Kidney (tissue), 13 donors: ENCODE measurements at regions not wholly inside any gene's neighbourhood (a gene's known extent, or its start where the extent isn't known, plus 50 kb on each side); places are given as distances from the start of the nearest gene placed in this dataset.

Experiments
- DNase-seq, 5 donors: peaks; one replicate each; pipeline ENCODE4 v3.0.0-alpha.2; 2013 to 2020
- FAIRE-seq: peaks from 2 replicates; lab custom pipeline; 2012; peaks lifted over from hg19 to GRCh38; lab: Jason Lieb, UNC
- H3K27ac ChIP-seq, 2 donors: one replicate each; pipeline ENCODE4 v1.7.0; 2013; ENCODE audit warnings: low read depth in 2 of 2, low read length in 2 of 2, inconsistent platforms in 1 of 2
- H3K27me3 ChIP-seq: one replicate; pipeline ENCODE4 v1.7.1; 2013; ENCODE audit warnings: low read length, inconsistent platforms; ENCODE audit not compliant: control insufficient read depth, insufficient read depth
- H3K36me3 ChIP-seq, 3 donors: one replicate each; pipeline versions ENCODE4 v1.7.0 to v1.7.1; 2013; ENCODE audit warnings: low read length in 3 of 3, control low read depth in 1 of 3, inconsistent platforms in 1 of 3; ENCODE audit not compliant: insufficient read depth in 3 of 3, control insufficient read depth in 2 of 3
- H3K4me1 ChIP-seq, 3 donors: one replicate each; pipeline versions ENCODE4 v1.7.0 to v1.7.1; 2013; ENCODE audit warnings: low read length in 3 of 3, inconsistent platforms in 1 of 3, low read depth in 1 of 3; ENCODE audit not compliant: control insufficient read depth in 2 of 3, insufficient read depth in 2 of 3
- H3K4me3 ChIP-seq, 3 donors: one replicate each; pipeline versions ENCODE4 v1.7.0 to v1.8.1; 2013; ENCODE audit warnings: low read length in 3 of 3, control low read depth in 1 of 3, inconsistent platforms in 1 of 3
- H3K9ac ChIP-seq, 3 donors: one replicate each; pipeline versions ENCODE4 v1.7.0 to v1.7.1; 2013; ENCODE audit warnings: low read length in 3 of 3, control low read depth in 1 of 3, inconsistent platforms in 1 of 3
- H3K9me3 ChIP-seq, 3 donors: one replicate each; pipeline versions ENCODE4 v1.7.0 to v1.7.1; 2013; ENCODE audit warnings: low read length in 3 of 3, control low read depth in 1 of 3, inconsistent platforms in 1 of 3; ENCODE audit not compliant: control insufficient read depth in 2 of 3, insufficient read depth in 1 of 3
- intact Hi-C: fragments of 100-400 bp; cut with DNase I; formaldehyde crosslinking; loops from one replicate; pipeline ENCODE4 v1.11.1; 2022
- TF ChIP-seq, protein P1 (sequence below): IDR thresholded peaks from 3 replicates; pipeline ENCODE4 v1.5.1; 2012; ENCODE audit warnings: mild to moderate bottlenecking, moderate library complexity, borderline replicate concordance; ENCODE audit not compliant: insufficient read depth; ENCODE audit errors: extremely low read depth
- donor health status: control.
- donor health status: control.
- donor health status: control.
- donor health status: control.
- donor health status: control.
- donor health status: DM: yes; HTN: yes; CAD: no.
- donor health status: Normal renal cell carcinoma (clear cell type).

DNA sequence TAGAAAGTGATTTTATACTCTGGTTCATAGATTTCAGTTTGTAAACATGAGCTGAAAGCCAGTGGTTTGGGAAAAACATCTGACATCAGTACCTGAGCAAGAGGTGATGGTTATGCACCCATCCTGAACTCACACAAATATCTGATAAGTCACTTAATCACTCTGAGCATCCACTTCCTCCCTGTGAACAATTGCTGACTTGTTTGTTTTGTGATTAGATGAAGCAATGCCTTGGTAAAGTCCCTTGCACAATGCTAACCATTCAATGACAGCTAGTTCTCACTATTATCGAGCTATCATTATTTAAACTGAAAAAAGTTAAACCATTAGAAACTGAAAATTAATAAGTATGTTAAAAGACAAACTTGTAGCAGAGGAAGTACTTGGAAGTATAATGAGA is 303.0 kb downstream of the PLOD2 start:
- intact Hi-C loops: no loop called here
- FAIRE-seq: no peak

DNA sequence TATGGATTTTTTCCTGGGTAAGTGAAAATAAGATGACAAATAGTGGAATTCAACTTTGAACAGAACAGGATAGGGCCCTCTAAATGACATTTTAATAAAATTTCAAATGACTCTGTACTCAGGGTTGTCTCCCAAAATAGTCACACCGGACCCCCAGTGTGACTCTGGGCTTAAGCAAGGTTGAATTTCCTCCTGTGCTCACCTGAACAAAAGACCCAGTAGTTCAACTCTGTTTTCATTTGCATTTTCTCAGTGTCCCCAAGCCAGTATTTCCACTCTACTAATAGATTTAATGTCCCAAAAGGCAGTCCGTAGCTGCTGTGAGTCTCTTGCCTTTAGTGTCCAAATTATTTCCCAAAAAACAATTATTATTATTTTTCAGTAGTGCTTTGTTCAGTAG is 296.6 kb downstream of the PLOD2 start:
- intact Hi-C loops: no loop called here

More for the DNA sequence above, 303.0 kb downstream of the PLOD2 start:
- no peaks in the 10 kb centered on the region for H3K9me3 ChIP-seq
- TF ChIP-seq, protein P1, sequence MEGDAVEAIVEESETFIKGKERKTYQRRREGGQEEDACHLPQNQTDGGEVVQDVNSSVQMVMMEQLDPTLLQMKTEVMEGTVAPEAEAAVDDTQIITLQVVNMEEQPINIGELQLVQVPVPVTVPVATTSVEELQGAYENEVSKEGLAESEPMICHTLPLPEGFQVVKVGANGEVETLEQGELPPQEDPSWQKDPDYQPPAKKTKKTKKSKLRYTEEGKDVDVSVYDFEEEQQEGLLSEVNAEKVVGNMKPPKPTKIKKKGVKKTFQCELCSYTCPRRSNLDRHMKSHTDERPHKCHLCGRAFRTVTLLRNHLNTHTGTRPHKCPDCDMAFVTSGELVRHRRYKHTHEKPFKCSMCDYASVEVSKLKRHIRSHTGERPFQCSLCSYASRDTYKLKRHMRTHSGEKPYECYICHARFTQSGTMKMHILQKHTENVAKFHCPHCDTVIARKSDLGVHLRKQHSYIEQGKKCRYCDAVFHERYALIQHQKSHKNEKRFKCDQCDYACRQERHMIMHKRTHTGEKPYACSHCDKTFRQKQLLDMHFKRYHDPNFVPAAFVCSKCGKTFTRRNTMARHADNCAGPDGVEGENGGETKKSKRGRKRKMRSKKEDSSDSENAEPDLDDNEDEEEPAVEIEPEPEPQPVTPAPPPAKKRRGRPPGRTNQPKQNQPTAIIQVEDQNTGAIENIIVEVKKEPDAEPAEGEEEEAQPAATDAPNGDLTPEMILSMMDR: no peak
- no peaks in the 10 kb centered on the region for H3K27me3 ChIP-seq
- H3K4me3 ChIP-seq: no peak overlapping the region
- no peak for DNase-seq
- H3K27ac ChIP-seq: no peak overlapping the region
- H3K9ac ChIP-seq: no peak overlapping the region
- H3K4me1 ChIP-seq: no peaks in the 10 kb centered on the region
- H3K36me3 ChIP-seq: no peaks in the 10 kb centered on the region

DNA sequence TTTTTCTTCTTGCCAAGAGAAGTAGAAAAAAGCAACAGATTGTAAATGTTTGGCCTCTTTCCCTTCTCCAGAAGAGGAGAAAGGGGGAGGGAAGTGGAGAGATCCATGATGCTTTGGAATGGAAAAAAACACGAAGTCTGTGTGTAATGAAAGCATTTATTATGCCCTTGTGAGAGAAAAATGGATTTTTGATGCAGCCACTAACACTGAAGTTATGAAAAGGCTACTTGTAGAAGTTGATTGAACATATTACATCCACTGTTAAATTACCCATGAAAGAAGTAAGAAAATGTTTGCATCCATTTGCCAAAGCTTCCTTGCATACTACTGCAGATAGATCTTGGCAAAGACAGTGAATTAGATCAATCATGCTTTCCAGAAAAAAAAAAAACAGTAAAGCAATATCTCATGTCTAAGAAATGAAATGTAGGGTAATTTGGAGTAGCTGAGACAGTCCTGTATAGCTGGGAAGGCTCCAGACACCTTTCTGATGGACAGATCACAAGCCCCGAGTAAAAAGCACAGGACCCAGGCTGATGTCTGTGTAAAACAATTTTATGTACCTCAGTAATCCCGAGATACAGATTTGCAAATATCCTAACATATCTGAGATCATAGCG is 295.5 kb downstream of the PLOD2 start:
- H3K36me3 ChIP-seq: no peaks in the 10 kb centered on the region
- no peak overlapping the region for H3K27ac ChIP-seq
- no peaks in the 10 kb centered on the region for H3K27me3 ChIP-seq
- DNase-seq: peak in 2 of 5 donors; percentile 4 to 25
- FAIRE-seq: no peak
- TF ChIP-seq, protein P1: no peak
- no peak overlapping the region for H3K4me3 ChIP-seq
- H3K9ac ChIP-seq: no peak overlapping the region
- no peaks in the 10 kb centered on the region for H3K4me1 ChIP-seq
- intact Hi-C loops: no loop called here
- H3K9me3 ChIP-seq: no peaks in the 10 kb centered on the region

More for the DNA sequence above, 296.6 kb downstream of the PLOD2 start:
- Histone ChIP-seq H3K9me3 (no peaks in the 10 kb centered on the region), H3K4me3 (no peak overlapping the region), H3K27me3 (no peaks in the 10 kb centered on the region), H3K27ac (no peak overlapping the region), H3K36me3 (no peaks in the 10 kb centered on the region), H3K4me1 (no peaks in the 10 kb centered on the region), H3K9ac (no peak overlapping the region)
- DNase-seq: no peak
- TF ChIP-seq, protein P1: no peak
- no peak for FAIRE-seq

DNA sequence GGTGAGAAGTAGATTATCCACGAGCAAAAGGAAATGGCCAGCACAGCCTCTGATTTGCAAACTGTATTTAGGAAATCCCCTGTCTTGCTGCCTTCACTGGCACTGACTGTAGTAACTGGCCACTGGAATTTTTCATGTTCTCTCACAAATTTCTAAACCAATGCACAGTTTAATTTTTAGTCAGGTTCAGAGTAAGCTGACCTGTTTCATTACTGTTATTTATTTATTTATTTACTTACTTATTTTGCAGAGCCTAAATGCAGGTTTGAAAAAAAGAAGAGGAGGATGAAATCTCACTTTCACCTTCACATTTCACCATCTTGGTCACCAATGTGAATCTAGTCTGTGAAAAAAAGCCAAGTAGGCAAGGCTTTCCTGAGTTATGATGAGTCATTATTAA is 291.0 kb downstream of the PLOD2 start:
- FAIRE-seq: no peak
- no peak overlapping the region for H3K4me3 ChIP-seq
- no peaks in the 10 kb centered on the region for H3K9me3 ChIP-seq
- no peaks in the 10 kb centered on the region for H3K36me3 ChIP-seq
- no peak overlapping the region for H3K27ac ChIP-seq
- no peak overlapping the region for H3K9ac ChIP-seq
- intact Hi-C loops: no loop called here
- no peak for DNase-seq
- TF ChIP-seq, protein P1: no peak
- H3K27me3 ChIP-seq: no peaks in the 10 kb centered on the region
- H3K4me1 ChIP-seq: no peaks in the 10 kb centered on the region
